RWPE1 (cell line): ENCODE measurements at regions not wholly inside any gene's neighbourhood (a gene's known extent, or its start where the extent isn't known, plus 50 kb on each side); places are given as distances from the start of the nearest gene placed in this dataset.

Experiments used
- CTCF ChIA-PET: fragments of 350-600 bp; sonication (Branson Sonifier 250); formaldehyde crosslinking; extraction: SDS; loops from one replicate; lab custom pipeline; 2021; lab: Yijun Ruan, JAX
- POLR2A ChIA-PET: fragments of 400-600 bp; formaldehyde crosslinking; extraction: SDS; loops from one replicate; lab custom pipeline; 2020; ENCODE audit warnings: antibody characterized with exemption; ENCODE audit not compliant: low non-redundant PET; lab: Yijun Ruan, JAX
- DNase-seq: peaks from one replicate; pipeline ENCODE4 v3.0.0; 2012; ENCODE audit warnings: low spot score
- H3K27ac ChIP-seq: fragments of 450-650 bp; 2 replicates; pipeline ENCODE4 v1.5.1; 2017
- TF ChIP-seq, protein P1 (sequence below): fragments of 450-650 bp; conservative IDR thresholded peaks from 2 replicates; pipeline ENCODE4 v1.5.1; 2017; ENCODE audit warnings: low read depth, mild to moderate bottlenecking

DNA sequence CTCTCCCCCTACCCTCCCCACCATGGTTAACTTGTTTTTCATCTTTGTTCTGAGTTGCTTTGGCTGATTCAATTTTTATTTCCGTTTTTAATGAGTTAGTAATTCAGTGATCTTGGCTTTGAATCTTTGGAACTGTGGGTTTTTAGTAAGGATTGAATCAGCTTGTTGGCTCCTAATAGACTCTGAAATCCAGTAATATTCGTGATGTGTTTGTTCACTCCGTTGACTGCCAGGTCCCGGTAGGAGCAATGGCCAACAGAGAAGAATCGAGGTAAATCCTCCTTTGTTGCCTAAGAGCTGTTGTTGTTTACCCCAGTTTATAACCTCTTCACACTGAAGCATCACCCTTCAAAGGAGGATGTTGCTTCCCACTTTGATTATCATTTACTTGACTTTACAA is 92.7 kb downstream of the PCSK1 start:
- DNase-seq = no peak
- TF ChIP-seq, protein P1, sequence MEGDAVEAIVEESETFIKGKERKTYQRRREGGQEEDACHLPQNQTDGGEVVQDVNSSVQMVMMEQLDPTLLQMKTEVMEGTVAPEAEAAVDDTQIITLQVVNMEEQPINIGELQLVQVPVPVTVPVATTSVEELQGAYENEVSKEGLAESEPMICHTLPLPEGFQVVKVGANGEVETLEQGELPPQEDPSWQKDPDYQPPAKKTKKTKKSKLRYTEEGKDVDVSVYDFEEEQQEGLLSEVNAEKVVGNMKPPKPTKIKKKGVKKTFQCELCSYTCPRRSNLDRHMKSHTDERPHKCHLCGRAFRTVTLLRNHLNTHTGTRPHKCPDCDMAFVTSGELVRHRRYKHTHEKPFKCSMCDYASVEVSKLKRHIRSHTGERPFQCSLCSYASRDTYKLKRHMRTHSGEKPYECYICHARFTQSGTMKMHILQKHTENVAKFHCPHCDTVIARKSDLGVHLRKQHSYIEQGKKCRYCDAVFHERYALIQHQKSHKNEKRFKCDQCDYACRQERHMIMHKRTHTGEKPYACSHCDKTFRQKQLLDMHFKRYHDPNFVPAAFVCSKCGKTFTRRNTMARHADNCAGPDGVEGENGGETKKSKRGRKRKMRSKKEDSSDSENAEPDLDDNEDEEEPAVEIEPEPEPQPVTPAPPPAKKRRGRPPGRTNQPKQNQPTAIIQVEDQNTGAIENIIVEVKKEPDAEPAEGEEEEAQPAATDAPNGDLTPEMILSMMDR = no peak
- POLR2A ChIA-PET = no interaction called here
- CTCF ChIA-PET = interaction anchor here (0.6 to 1.1 kb wide), 2 partner anchors 11 to 231 kb away, joined by 3 to 4 read pairs; no protein-coding TSS in a partner anchor
- H3K27ac ChIP-seq = no peak overlapping the region

DNA sequence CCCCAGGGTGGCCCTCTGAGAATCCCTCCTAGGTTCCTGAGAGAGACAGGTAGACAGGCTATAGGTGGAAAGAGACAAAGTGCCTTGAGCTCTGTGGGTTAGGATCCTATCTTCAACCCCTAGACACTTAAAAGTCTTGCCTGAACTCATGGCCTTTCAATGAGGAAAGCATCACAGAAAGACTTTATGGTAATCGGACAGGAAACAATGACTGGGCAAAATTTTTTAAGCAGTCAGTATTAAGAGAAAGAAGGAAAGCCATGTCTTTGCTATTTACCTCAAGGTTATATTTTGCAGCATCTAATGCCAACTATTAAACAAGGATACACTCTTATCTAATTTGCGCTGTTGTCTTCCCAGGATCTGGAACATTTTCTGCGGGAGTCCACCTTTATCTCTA is 93.2 kb downstream of the PCSK1 start:
- ChIA-PET CTCF (interaction anchor here (0.6 to 1.1 kb wide), 2 partner anchors 11 to 232 kb away, joined by 3 to 4 read pairs; no protein-coding TSS in a partner anchor), POLR2A (no interaction called here)
- TF ChIP-seq, protein P1 = no peak
- H3K27ac ChIP-seq = no peak overlapping the region
- no peak for DNase-seq

DNA sequence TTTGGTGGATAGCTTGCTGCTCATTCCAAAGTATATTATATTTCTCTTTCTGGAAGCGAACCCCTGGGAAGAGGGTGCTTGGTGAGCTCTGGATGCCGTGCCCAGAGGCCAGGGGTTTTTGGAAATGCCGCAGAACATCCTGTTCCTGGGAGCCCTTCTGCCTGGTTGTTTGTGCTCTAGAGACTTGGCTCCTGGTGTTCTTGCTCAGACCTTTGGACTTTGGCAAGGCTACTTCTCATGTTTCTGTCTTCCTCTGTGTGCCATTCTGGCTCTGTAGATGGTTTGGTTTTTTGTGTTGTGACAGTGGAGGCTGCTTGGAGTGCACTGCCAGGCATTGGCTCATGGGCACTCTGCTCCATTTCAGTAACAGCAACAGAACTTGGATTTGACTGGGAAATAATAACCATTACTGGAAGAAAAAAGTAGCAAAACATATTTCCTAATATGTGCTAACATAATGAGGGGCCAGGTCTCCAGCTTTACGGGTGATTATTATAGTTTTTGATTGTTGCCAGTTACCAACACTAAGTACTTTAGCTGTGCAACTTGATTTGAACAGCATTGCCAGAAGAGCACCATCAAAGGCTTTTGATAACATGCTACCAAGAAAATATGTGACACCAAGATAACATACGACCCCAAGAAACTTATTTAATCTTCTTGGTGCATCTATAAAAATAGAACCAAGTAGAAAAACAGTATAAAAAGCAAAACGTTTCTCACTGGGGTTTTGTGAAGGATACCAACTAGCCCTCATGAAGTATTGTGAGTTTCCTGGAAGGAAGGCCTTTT is 94.2 kb downstream of the PCSK1 start:
- TF ChIP-seq, protein P1 = no peak
- ChIA-PET CTCF (interaction anchor here (0.6 kb wide), 1 partner anchor 199 kb away, joined by 3 read pairs; no protein-coding TSS in a partner anchor), POLR2A (no interaction called here)
- no peak overlapping the region for H3K27ac ChIP-seq
- no peak for DNase-seq

DNA sequence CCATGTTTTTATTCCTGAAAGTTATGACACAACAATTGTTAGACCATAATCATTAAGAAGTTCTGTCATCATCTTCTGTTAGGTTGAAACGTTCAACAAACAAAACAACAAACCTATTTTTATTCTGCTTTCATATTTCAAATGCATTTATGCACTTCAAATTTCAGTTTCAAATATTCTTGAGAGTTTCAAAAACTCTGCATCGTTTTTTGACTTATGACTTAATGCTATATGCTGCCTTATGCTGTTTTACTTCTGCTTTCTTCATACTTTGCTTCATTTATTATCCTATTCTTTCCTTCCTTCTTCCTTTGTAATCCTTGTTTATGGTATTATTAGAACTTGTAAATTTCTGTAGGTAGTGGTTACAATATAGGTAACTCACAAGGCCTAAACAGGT is 95.0 kb downstream of the PCSK1 start:
- POLR2A ChIA-PET = no interaction called here
- no peak overlapping the region for H3K27ac ChIP-seq
- TF ChIP-seq, protein P1 = no peak
- no peak for DNase-seq
- CTCF ChIA-PET = interaction anchor here (0.7 to 1.2 kb wide), 2 partner anchors 13 to 445 kb away, joined by 3 to 4 read pairs; no protein-coding TSS in a partner anchor

DNA sequence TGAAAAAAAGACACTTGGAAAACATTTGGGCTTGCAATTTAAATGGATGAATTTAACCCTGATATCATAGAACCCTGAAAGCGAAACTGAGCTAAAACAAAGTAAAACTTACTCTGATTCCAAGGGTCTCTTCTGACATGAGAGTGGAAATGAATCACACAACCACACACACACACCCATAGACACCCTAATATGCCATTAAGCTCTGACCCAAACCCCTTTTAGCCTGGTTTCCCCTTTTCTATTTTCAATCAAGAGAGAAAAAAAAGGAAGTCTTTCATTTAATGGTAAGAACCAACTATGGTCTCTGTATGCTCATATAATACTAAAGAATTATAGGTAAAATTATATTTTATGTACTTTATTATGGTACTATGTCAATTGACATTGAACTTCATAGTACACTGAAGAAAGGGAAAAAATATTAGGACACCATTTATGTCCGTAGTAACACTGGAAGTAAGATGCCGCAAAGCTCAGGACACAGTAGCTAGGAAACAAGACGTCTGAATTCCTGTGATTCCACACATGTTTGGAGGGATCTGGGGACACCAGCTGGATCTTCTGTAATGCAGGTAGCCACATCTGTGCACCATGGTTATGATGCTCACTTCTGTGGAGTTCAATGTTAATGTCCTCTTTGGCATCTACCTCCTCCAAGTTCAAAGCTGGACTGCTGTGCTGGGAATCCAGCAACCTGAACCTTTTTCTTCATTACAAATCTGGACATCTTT is 95.8 kb downstream of the PCSK1 start:
- ChIA-PET CTCF (interaction anchor here (0.6 to 2.4 kb wide), 14 partner anchors 8 to 479 kb away, joined by 3 to 19 read pairs (median 4); partner anchors contain the start of gene ELL2), POLR2A (no interaction called here)
- DNase-seq = no peak
- TF ChIP-seq, protein P1 = no peak
- no peak overlapping the region for H3K27ac ChIP-seq

DNA sequence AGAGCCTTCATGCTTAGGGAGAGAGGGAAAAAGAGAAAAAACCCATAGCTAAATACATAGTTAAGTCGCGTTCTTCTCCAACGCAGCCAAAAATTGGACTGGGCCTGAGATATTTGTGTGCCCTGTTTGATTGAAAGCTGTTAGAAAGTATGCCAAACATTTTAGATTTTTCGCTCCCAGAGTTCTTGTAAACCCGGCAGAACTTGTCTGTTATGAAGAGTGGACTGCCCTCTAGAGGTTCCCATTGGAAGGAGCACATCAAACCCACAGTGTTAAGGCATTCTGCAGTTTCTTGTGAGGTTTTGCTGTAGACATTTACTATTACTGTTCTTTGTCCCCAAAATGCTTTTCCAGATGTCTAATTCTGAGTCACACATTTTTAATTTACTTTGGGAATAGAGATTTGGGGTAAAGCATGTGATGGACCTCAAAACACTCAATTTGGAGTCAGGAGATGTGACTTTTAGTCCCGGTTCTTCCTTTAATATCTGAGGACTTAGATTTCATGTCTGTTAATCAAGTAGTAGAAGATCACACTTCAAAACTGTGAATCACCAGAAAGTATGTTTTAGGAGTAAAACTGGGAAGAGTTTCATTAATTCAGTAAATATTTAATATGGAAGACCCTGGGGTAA is 96.6 kb downstream of the PCSK1 start:
- CTCF ChIA-PET = interaction anchor here (0.6 to 2.4 kb wide), 41 partner anchors 8 to 714 kb away, joined by 3 to 19 read pairs (median 4); no protein-coding TSS in a partner anchor
- POLR2A ChIA-PET = no interaction called here
- peak; percentile 76 for DNase-seq
- no peak overlapping the region for H3K27ac ChIP-seq
- TF ChIP-seq, protein P1 = peak; percentile 96
